ENCODE measurements at regions not wholly inside any gene's neighbourhood (a gene's known extent, or its start where the extent isn't known, plus 50 kb on each side); places are given as distances from the start of the nearest gene placed in this dataset.

DNA sequence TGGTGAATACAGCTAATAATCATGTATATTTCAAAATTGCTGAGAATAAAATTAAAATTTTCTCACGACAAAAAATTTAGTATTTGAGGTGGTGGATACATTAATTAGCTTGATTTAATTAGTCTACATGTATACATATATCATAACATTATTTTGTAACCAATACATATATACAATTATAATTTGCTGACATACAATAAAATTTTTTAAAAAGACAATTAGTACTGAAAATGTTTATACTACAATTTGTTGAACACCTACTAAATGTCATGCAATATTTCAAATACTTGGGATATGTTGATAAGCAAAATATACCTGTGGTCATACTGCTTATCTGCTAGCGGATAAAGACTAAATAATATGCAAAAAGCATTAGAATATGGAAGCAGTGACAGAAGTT is 586.5 kb downstream of the SLITRK6 start:
- Histone ChIP-seq H3K4me1 (ENCODE audit: insufficient read depth, low read length, poor library complexity, severe bottlenecking) (no peaks in the 10 kb centered on the region), H3K79me2 (ENCODE audit: insufficient read depth, low read length) (no peaks in the 10 kb centered on the region), H2AFZ (ENCODE audit: low read length) (no peak overlapping the region), H3K9ac (ENCODE audit: low read depth, low read length, poor library complexity, severe bottlenecking) (no peak overlapping the region), H3K4me2 (ENCODE audit: low read depth, low read length, poor library complexity, severe bottlenecking) (no peak overlapping the region), H3K9me2 (replicated peaks; ENCODE audit: low read depth, low read length) (no peaks in the 10 kb centered on the region), H3F3A (ENCODE audit: low read depth) (no peaks in the 10 kb centered on the region), H3K27me3 (ENCODE audit: insufficient read depth, low read length, poor library complexity, severe bottlenecking) (no peaks in the 10 kb centered on the region), H4K20me1 (ENCODE audit: insufficient read depth, low read length, poor library complexity, severe bottlenecking) (no peaks in the 10 kb centered on the region), H3K36me3 (ENCODE audit: insufficient read depth, low read length) (no peaks in the 10 kb centered on the region), H3K9me3 (ENCODE audit: insufficient read depth, low read depth, low read length) (no peaks in the 10 kb centered on the region), H3K4me3 (ENCODE audit: low read length, poor library complexity, severe bottlenecking) (no peak overlapping the region)
- TF ChIP-seq, protein P1, sequence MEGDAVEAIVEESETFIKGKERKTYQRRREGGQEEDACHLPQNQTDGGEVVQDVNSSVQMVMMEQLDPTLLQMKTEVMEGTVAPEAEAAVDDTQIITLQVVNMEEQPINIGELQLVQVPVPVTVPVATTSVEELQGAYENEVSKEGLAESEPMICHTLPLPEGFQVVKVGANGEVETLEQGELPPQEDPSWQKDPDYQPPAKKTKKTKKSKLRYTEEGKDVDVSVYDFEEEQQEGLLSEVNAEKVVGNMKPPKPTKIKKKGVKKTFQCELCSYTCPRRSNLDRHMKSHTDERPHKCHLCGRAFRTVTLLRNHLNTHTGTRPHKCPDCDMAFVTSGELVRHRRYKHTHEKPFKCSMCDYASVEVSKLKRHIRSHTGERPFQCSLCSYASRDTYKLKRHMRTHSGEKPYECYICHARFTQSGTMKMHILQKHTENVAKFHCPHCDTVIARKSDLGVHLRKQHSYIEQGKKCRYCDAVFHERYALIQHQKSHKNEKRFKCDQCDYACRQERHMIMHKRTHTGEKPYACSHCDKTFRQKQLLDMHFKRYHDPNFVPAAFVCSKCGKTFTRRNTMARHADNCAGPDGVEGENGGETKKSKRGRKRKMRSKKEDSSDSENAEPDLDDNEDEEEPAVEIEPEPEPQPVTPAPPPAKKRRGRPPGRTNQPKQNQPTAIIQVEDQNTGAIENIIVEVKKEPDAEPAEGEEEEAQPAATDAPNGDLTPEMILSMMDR (conservative IDR thresholded peaks at IDR 0.05; ENCODE audit: low read length): no peak
- no peak for TF ChIP-seq EZH2phosphoT487 (IDR thresholded peaks at IDR 0.05; ENCODE audit: borderline replicate concordance)

DNA sequence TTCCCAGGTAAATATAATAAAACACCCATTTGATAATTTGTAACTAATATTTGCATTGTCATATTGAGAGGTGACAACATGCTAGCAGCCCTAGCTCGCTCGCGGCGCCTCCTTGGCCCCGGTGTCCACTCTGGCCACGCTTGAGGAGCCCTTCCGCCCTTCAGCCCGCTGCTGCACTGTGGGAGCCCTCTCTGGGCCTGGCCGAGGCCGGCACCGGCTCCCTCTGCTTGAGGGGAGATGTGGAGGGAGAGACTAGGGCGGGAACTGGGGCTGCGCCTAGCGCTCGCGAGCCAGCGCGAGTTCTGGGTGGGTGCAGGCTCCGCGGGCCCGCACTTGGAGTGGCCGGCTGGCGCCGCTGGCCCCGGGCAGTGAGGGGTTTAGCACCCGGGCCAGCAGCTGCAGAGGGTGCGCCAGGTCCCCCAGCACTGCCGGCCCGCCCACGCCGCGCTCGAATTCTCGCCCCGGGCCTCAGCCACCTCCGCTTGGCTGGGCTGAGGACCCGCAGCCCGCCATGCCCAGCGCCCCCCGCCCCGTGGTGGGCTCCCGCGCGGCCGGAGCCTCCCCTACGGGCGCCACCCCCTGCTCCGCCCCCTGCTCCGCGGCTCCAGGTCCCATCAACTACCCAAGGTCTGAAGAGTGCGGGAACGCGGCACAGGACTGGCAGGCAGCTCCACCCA is 594.4 kb downstream of the SLITRK6 start:
- Histone ChIP-seq H2AFZ (ENCODE audit: low read length) (no peak overlapping the region), H3K4me3 (ENCODE audit: low read length, poor library complexity, severe bottlenecking) (no peak overlapping the region), H3K9me3 (ENCODE audit: insufficient read depth, low read depth, low read length) (no peaks in the 10 kb centered on the region; the same call in 1 of the 2 replicates)

DNA sequence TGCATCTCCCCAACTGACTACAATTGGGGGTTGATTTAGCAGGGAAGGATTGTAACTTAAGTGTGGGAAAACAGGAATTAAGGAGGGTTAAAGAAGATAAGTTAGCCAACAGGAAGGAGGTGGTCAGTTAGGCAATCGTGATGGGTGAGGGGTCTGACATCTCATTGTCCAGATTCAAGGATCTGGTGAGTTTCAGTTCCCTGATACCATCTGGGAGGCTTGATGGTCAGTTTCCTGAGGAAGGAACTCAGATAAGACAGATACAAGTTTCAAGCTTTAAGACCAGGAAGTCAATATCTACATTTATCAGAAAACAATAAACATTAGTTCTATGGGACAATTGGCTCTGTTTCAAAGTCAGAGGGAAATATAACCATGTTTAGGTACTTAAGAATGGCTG is 601.8 kb downstream of the SLITRK6 start:
- no peak overlapping the region for H2AFZ ChIP-seq (ENCODE audit: low read length)
- H4K20me1 ChIP-seq (ENCODE audit: insufficient read depth, low read length, poor library complexity, severe bottlenecking): no peaks in the 10 kb centered on the region
- H3K4me1 ChIP-seq (ENCODE audit: insufficient read depth, low read length, poor library complexity, severe bottlenecking): no peaks in the 10 kb centered on the region
- no peaks in the 10 kb centered on the region for H3K27me3 ChIP-seq (ENCODE audit: insufficient read depth, low read length, poor library complexity, severe bottlenecking)
- H3F3A ChIP-seq (ENCODE audit: low read depth): no peaks in the 10 kb centered on the region
- no peaks in the 10 kb centered on the region for H3K9me2 ChIP-seq (replicated peaks; ENCODE audit: low read depth, low read length)
- TF ChIP-seq, protein P1 (conservative IDR thresholded peaks at IDR 0.05; ENCODE audit: low read length): no peak
- no peak for TF ChIP-seq EZH2phosphoT487 (IDR thresholded peaks at IDR 0.05; ENCODE audit: borderline replicate concordance)
- no peak overlapping the region for H3K9ac ChIP-seq (ENCODE audit: low read depth, low read length, poor library complexity, severe bottlenecking)
- H3K4me3 ChIP-seq (ENCODE audit: low read length, poor library complexity, severe bottlenecking): no peak overlapping the region
- no peaks in the 10 kb centered on the region for H3K9me3 ChIP-seq (ENCODE audit: insufficient read depth, low read depth, low read length)
- H3K4me2 ChIP-seq (ENCODE audit: low read depth, low read length, poor library complexity, severe bottlenecking): no peak overlapping the region
- no peaks in the 10 kb centered on the region for H3K79me2 ChIP-seq (ENCODE audit: insufficient read depth, low read length)
- H3K36me3 ChIP-seq (ENCODE audit: insufficient read depth, low read length): no peaks in the 10 kb centered on the region

More for the DNA sequence above, 594.4 kb downstream of the SLITRK6 start:
- no peak for TF ChIP-seq EZH2phosphoT487 (IDR thresholded peaks at IDR 0.05; ENCODE audit: borderline replicate concordance)
- TF ChIP-seq, protein P1 (conservative IDR thresholded peaks at IDR 0.05; ENCODE audit: low read length): no peak
- Histone ChIP-seq H3K9ac (ENCODE audit: low read depth, low read length, poor library complexity, severe bottlenecking) (no peak overlapping the region), H3K9me2 (replicated peaks; ENCODE audit: low read depth, low read length) (no peaks in the 10 kb centered on the region), H4K20me1 (ENCODE audit: insufficient read depth, low read length, poor library complexity, severe bottlenecking) (no peaks in the 10 kb centered on the region), H3K27me3 (ENCODE audit: insufficient read depth, low read length, poor library complexity, severe bottlenecking) (no peaks in the 10 kb centered on the region), H3K79me2 (ENCODE audit: insufficient read depth, low read length) (no peaks in the 10 kb centered on the region), H3K36me3 (ENCODE audit: insufficient read depth, low read length) (no peaks in the 10 kb centered on the region), H3K4me2 (ENCODE audit: low read depth, low read length, poor library complexity, severe bottlenecking) (no peak overlapping the region), H3K4me1 (ENCODE audit: insufficient read depth, low read length, poor library complexity, severe bottlenecking) (no peaks in the 10 kb centered on the region), H3F3A (ENCODE audit: low read depth) (no peaks in the 10 kb centered on the region)
